ENCODE measurements at regions not wholly inside any gene's neighbourhood (a gene's known extent, or its start where the extent isn't known, plus 50 kb on each side); places are given as distances from the start of the nearest gene placed in this dataset.

- H2AK5ac ChIP-seq (ENCODE audit: low read depth, low read length), result no peak overlapping the region
- H2BK120ac ChIP-seq (replicated peaks; ENCODE audit: low read depth, low read length), result no peak overlapping the region
- H4K20me1 ChIP-seq (replicated peaks in 1 of 2; ENCODE audit: control insufficient read depth in 1 of 2, insufficient read depth in 2 of 2, low read length in 2 of 2), result no peaks in the 10 kb centered on the region
- no peaks in the 10 kb centered on the region for H3K27me3 ChIP-seq (replicated peaks in 1 of 4; ENCODE audit: control insufficient read depth in 3 of 4, extremely low read depth in 1 of 4, insufficient read depth in 3 of 4, low read length in 3 of 4)
- H4K91ac ChIP-seq (replicated peaks; ENCODE audit: insufficient read length, low read length), result no peak overlapping the region
- no peak overlapping the region for H3K18ac ChIP-seq (ENCODE audit: extremely low read depth, low read length)
- no peak overlapping the region for H3K4me3 ChIP-seq (ENCODE audit: extremely low read depth in 1 of 4, insufficient read depth in 2 of 4, low read depth in 3 of 4, low read length in 4 of 4)
- H2AFZ ChIP-seq (ENCODE audit: low read length), result no peak overlapping the region
- H3K79me2 ChIP-seq (ENCODE audit: control insufficient read depth in 1 of 2, insufficient read depth in 2 of 2, low read length in 2 of 2), result no peaks in the 10 kb centered on the region
- no peak overlapping the region for H2BK15ac ChIP-seq (ENCODE audit: low read length)
- CTCF ChIA-PET (ENCODE audit: partially characterized antibody), result no interaction called here
- no peak for DNase-seq (ENCODE audit: low read depth in 1 of 2, low spot score in 2 of 2)
- H3K79me1 ChIP-seq (ENCODE audit: low read depth, low read length), result no peaks in the 10 kb centered on the region
- no peak overlapping the region for H3K27ac ChIP-seq (ENCODE audit: low read depth, low read length)
- TF ChIP-seq NRF1 (IDR thresholded peaks at IDR 0.05; ENCODE audit: low read depth, low read length) (no peak), SUZ12 (IDR thresholded peaks at IDR 0.05; ENCODE audit: low read length) (no peak), CHD1 (IDR thresholded peaks at IDR 0.05; ENCODE audit: low read depth, low read length) (no peak)
- H3K4me1 ChIP-seq (replicated peaks in 1 of 4; ENCODE audit: control insufficient read depth in 3 of 4, insufficient read depth in 4 of 4, low read length in 3 of 4), result no peaks in the 10 kb centered on the region
- WGBS, 2 experiments (ENCODE audit: extremely low coverage in 1 of 2, insufficient coverage in 1 of 2, insufficient read length in 1 of 2, insufficient replicate concordance in 2 of 2, low coverage in 1 of 2, low lambda C conversion rate in 2 of 2, missing lambda C conversion rate in 1 of 2), result 94% methylated on average over 10 of the region's 10 CpGs; no CpG with 5 or more reads in 1 of the 2 experiments
- no peaks in the 10 kb centered on the region for H3K36me3 ChIP-seq (ENCODE audit: control insufficient read depth in 2 of 4, insufficient read depth in 4 of 4, low read length in 3 of 4)
- no peak overlapping the region for H3K4me2 ChIP-seq (ENCODE audit: insufficient read depth in 1 of 2, low read depth in 2 of 2, low read length in 2 of 2)
- H2BK5ac ChIP-seq (ENCODE audit: low read depth, low read length), result no peak overlapping the region
- H2BK20ac ChIP-seq (ENCODE audit: low read length), result no peak overlapping the region
- H3K56ac ChIP-seq (replicated peaks; ENCODE audit: insufficient read length, low read depth, low read length), result no peak overlapping the region
- no peak overlapping the region for H4K8ac ChIP-seq (ENCODE audit: extremely low read depth, insufficient read depth, low read length)
- no peaks in the 10 kb centered on the region for H3K9me3 ChIP-seq (ENCODE audit: insufficient read depth in 2 of 2, low read depth in 1 of 2, low read length in 1 of 2)
- H2BK12ac ChIP-seq (ENCODE audit: low read depth, low read length), result no peak overlapping the region
- no peak overlapping the region for H4K5ac ChIP-seq (ENCODE audit: insufficient read length, low read depth, low read length)
- H3K4ac ChIP-seq (replicated peaks; ENCODE audit: insufficient read length, low read depth, low read length), result no peak overlapping the region
- FAIRE-seq, result no peak
- no peak overlapping the region for H3K23ac ChIP-seq (ENCODE audit: insufficient read length)
- no peaks in the 10 kb centered on the region for H3K23me2 ChIP-seq (ENCODE audit: low read depth, low read length)
- no peak overlapping the region for H3K14ac ChIP-seq (ENCODE audit: insufficient read length)
- POLR2A ChIA-PET (ENCODE audit: partially characterized antibody), result no interaction called here
- no peak overlapping the region for H3K9ac ChIP-seq (replicated peaks in 1 of 4; ENCODE audit: extremely low read depth in 1 of 4, low read depth in 3 of 4, low read length in 3 of 4)
These were observed 103.2 kb upstream of the RALGPS2 start for GRCh38 chr1:178621822-178622221.
